ENCODE measurements at regions not wholly inside any gene's neighbourhood (a gene's known extent, or its start where the extent isn't known, plus 50 kb on each side); places are given as distances from the start of the nearest gene placed in this dataset.

DNA sequence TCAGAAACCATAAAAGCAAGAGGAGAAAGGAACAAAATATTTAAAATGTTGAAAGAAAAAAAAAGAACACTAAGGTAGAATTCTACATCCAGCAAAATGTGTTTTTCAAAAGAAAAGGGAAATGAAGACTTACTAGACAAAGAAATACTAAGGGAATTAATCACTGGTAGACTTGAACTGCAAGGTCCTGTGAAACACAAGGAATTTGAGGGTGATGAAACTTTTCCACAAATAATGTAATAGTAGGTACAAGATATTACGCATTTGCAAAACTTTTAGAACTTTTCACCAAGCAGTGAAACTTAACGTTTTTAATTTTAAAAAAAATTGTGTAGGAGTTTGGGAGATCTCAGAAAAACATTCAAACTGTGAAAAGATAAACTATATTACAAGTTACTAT lies 180.3 kb upstream of the MAGEB16 start:
- no peak for TF ChIP-seq POLR2A (IDR thresholded peaks at IDR 0.05)
- TF ChIP-seq, protein P1, sequence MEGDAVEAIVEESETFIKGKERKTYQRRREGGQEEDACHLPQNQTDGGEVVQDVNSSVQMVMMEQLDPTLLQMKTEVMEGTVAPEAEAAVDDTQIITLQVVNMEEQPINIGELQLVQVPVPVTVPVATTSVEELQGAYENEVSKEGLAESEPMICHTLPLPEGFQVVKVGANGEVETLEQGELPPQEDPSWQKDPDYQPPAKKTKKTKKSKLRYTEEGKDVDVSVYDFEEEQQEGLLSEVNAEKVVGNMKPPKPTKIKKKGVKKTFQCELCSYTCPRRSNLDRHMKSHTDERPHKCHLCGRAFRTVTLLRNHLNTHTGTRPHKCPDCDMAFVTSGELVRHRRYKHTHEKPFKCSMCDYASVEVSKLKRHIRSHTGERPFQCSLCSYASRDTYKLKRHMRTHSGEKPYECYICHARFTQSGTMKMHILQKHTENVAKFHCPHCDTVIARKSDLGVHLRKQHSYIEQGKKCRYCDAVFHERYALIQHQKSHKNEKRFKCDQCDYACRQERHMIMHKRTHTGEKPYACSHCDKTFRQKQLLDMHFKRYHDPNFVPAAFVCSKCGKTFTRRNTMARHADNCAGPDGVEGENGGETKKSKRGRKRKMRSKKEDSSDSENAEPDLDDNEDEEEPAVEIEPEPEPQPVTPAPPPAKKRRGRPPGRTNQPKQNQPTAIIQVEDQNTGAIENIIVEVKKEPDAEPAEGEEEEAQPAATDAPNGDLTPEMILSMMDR (IDR thresholded peaks at IDR 0.05) = no peak
